ENCODE measurements at regions not wholly inside any gene's neighbourhood (a gene's known extent, or its start where the extent isn't known, plus 50 kb on each side); places are given as distances from the start of the nearest gene placed in this dataset.

- TF ChIP-seq CREB3L1 (IDR thresholded peaks at IDR 0.05; ENCODE audit: borderline replicate concordance, low read depth) (no peak), SFPQ (IDR thresholded peaks at IDR 0.05; ENCODE audit: low read depth, low read length) (no peak), ETV6 (IDR thresholded peaks at IDR 0.05; ENCODE audit: borderline replicate concordance in 1 of 2, low read depth in 2 of 2, low read length in 1 of 2) (no peak), ETV6 (CRISPR knock-in tag; IDR thresholded peaks at IDR 0.05; ENCODE audit: borderline replicate concordance) (no peak), EZH2 (IDR thresholded peaks at IDR 0.05; ENCODE audit: borderline replicate concordance, low read depth, low read length) (no peak), ZBTB40 (IDR thresholded peaks at IDR 0.05) (no peak), ZBTB40 (CRISPR knock-in tag; IDR thresholded peaks at IDR 0.05) (no peak), ELK3 (CRISPR knock-in tag; IDR thresholded peaks at IDR 0.05) (no peak), ZNF830 (CRISPR knock-in tag; IDR thresholded peaks at IDR 0.05) (no peak), ZC3H11A (IDR thresholded peaks at IDR 0.05; ENCODE audit: low read depth, low read length) (no peak), FUS (optimal IDR thresholded peaks at IDR 0.05; ENCODE audit: low read depth, low read length) (no peak), ELF2 (CRISPR knock-in tag; IDR thresholded peaks at IDR 0.05) (no peak), TFE3 (CRISPR knock-in tag; IDR thresholded peaks at IDR 0.05) (no peak)
Observed at GRCh38 chr11:122604621-122605020, 50.9 kb upstream of the UBASH3B start (continued).

All from K562 (cell line).